ENCODE measurements at regions not wholly inside any gene's neighbourhood (a gene's known extent, or its start where the extent isn't known, plus 50 kb on each side); places are given as distances from the start of the nearest gene placed in this dataset.
"Not testable (repeated sequence)": the region's sequence is repeated elsewhere in the genome, so short reads cannot be mapped to it uniquely, and the experiment has no call there.

DNA sequence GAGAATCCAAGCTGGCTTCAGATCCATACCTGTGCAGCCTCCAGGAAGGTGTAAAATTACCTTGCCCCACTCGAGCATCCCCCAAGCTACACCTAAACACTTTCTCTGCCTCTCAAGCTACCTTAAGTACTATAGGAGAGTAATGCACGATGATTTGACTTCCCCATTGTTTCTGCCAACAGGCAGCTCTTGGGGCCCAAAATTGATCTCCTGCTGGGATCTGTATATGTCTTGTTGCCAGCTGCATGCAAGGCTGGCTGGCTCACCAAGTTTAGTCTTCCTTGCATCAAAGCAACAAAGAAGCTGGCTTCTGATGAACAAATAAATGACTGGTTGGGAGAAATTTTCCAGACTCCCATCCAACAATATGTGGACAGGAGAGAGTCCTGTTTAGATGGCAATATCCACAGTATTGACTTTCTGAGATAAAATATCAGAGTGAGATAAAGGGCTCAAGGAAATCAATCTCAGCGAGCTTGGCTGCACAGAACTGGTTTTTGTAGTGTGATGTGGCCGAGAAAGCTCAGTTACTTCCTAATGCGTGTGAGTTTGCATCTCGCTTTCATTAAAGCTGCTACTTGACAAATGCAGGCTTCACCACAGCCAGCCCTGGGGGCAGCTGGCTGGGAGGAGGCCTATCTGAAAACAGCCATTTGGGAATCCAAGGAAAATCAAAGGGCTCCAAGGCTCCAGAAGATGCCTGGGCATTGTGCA is 140.7 kb downstream of the MINAR1 start:
- Histone ChIP-seq H3K36me3 (ENCODE audit: control insufficient read depth in 4 of 4, insufficient read depth in 3 of 4, low read depth in 1 of 4, low read length in 3 of 4) (no peaks in the 10 kb centered on the region), H3K27ac (ENCODE audit: low read depth in 1 of 2, low read length in 2 of 2) (no peak overlapping the region), H3K4me1 (ENCODE audit: control insufficient read depth in 4 of 4, insufficient read depth in 4 of 4, low read length in 3 of 4) (no peaks in the 10 kb centered on the region), H3K27me3 (ENCODE audit: control insufficient read depth in 4 of 4, insufficient read depth in 4 of 4, low read length in 3 of 4) (peaks cover 0 to 7% (median 0%) of the 10 kb centered on the region in 4 donors), H3K9me3 (ENCODE audit: control insufficient read depth in 4 of 4, low read length in 3 of 4) (peaks cover 0 to 3% (median under 1%) of the 10 kb centered on the region in 4 donors), H3K4me3 (ENCODE audit: low read depth in 1 of 3, low read length in 3 of 3) (no peak overlapping the region), H3K9ac (ENCODE audit: low read depth in 1 of 2, low read length in 2 of 2) (no peak overlapping the region)
- TF ChIP-seq RXRA (IDR thresholded peaks at IDR 0.05) = no peak
- TF ChIP-seq GABPA (IDR thresholded peaks at IDR 0.05 in 1 of 2, conservative IDR thresholded peaks at IDR 0.05 in 1 of 2) = no peak
- TF ChIP-seq, protein P1, sequence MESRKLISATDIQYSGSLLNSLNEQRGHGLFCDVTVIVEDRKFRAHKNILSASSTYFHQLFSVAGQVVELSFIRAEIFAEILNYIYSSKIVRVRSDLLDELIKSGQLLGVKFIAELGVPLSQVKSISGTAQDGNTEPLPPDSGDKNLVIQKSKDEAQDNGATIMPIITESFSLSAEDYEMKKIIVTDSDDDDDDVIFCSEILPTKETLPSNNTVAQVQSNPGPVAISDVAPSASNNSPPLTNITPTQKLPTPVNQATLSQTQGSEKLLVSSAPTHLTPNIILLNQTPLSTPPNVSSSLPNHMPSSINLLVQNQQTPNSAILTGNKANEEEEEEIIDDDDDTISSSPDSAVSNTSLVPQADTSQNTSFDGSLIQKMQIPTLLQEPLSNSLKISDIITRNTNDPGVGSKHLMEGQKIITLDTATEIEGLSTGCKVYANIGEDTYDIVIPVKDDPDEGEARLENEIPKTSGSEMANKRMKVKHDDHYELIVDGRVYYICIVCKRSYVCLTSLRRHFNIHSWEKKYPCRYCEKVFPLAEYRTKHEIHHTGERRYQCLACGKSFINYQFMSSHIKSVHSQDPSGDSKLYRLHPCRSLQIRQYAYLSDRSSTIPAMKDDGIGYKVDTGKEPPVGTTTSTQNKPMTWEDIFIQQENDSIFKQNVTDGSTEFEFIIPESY (IDR thresholded peaks at IDR 0.05) = no peak
- no peak for TF ChIP-seq HNF4A (conservative IDR thresholded peaks at IDR 0.05)
- TF ChIP-seq, protein P2, sequence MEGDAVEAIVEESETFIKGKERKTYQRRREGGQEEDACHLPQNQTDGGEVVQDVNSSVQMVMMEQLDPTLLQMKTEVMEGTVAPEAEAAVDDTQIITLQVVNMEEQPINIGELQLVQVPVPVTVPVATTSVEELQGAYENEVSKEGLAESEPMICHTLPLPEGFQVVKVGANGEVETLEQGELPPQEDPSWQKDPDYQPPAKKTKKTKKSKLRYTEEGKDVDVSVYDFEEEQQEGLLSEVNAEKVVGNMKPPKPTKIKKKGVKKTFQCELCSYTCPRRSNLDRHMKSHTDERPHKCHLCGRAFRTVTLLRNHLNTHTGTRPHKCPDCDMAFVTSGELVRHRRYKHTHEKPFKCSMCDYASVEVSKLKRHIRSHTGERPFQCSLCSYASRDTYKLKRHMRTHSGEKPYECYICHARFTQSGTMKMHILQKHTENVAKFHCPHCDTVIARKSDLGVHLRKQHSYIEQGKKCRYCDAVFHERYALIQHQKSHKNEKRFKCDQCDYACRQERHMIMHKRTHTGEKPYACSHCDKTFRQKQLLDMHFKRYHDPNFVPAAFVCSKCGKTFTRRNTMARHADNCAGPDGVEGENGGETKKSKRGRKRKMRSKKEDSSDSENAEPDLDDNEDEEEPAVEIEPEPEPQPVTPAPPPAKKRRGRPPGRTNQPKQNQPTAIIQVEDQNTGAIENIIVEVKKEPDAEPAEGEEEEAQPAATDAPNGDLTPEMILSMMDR (IDR thresholded peaks at IDR 0.05; ENCODE audit: low read depth, low read length, missing input control) = no peak
- TF ChIP-seq YY1 (IDR thresholded peaks at IDR 0.05) = no peak
- TF ChIP-seq, protein P3, sequence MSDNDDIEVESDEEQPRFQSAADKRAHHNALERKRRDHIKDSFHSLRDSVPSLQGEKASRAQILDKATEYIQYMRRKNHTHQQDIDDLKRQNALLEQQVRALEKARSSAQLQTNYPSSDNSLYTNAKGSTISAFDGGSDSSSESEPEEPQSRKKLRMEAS (IDR thresholded peaks at IDR 0.05) = no peak
- TF ChIP-seq NR2F2 (IDR thresholded peaks at IDR 0.05) = no peak
- TF ChIP-seq, protein P4, sequence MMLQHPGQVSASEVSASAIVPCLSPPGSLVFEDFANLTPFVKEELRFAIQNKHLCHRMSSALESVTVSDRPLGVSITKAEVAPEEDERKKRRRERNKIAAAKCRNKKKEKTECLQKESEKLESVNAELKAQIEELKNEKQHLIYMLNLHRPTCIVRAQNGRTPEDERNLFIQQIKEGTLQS (IDR thresholded peaks at IDR 0.05) = no peak
- no peak for TF ChIP-seq TAF1 (conservative IDR thresholded peaks at IDR 0.05)
- TF ChIP-seq SP1 (IDR thresholded peaks at IDR 0.05) = no peak
- TF ChIP-seq HNF4G (IDR thresholded peaks at IDR 0.05) = no peak
- no peak for TF ChIP-seq FOXA2 (IDR thresholded peaks at IDR 0.05)
- TF ChIP-seq EGR1 (IDR thresholded peaks at IDR 0.05; ENCODE audit: low read depth in 2 of 2) = no peak
- DNase-seq (ENCODE audit: low spot score) = no peak
- 70% methylated on average over 6 of the region's 6 CpGs for WGBS

DNA sequence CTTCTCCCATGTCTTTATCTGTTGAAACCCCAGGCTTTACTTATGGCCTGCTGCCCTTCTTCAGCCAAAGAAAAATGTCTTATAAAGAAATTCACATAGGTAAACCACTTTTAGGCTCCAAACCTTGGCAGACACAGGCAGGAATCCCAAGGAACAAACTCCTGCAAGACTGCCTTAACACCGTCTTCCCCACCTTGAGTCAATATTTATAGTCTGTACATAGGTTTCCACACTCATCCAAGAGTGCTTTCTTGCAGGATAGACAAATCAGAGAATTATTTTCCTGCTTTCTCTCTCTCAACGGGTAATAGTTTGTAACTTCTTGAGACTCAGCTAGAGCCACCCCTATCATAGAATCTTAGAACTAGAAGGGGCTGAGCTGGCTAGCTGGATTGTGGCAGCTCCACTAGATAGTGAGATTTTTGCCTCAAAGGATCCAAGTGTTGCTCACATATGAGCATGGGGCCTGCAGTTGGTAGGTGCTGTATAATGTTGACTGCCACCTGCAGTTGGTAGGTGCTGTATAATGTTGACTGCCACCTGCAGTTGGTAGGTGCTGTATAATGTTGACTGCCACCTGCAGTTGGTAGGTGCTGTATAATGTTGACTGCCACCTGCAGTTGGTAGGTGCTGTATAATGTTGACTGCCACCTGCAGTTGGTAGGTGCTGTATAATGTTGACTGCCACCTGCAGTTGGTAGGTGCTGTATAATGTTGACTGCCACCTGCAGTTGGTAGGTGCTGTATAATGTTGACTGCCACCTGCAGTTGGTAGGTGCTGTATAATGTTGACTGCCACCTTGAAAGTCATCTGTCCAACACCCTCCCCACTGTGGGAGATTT is 142.5 kb downstream of the MINAR1 start:
- H3K36me3 ChIP-seq (ENCODE audit: control insufficient read depth in 4 of 4, insufficient read depth in 3 of 4, low read depth in 1 of 4, low read length in 3 of 4); DNase-seq (ENCODE audit: low spot score); H3K9me3 ChIP-seq (ENCODE audit: control insufficient read depth in 4 of 4, low read length in 3 of 4); H3K27ac ChIP-seq (ENCODE audit: low read depth in 1 of 2, low read length in 2 of 2); H3K9ac ChIP-seq (ENCODE audit: low read depth in 1 of 2, low read length in 2 of 2); H3K4me3 ChIP-seq (ENCODE audit: low read depth in 1 of 3, low read length in 3 of 3); H3K27me3 ChIP-seq (ENCODE audit: control insufficient read depth in 4 of 4, insufficient read depth in 4 of 4, low read length in 3 of 4); H3K4me1 ChIP-seq (ENCODE audit: control insufficient read depth in 4 of 4, insufficient read depth in 4 of 4, low read length in 3 of 4): not testable (repeated sequence)
- TF ChIP-seq RAD21 (IDR thresholded peaks at IDR 0.05) = peak in 1 of 2 donors; percentile 9
- WGBS = 78% methylated on average over 2 of the region's 2 CpGs

All from liver (tissue), 8 donors.